Ramos (cell line): ENCODE measurements at regions not wholly inside any gene's neighbourhood (a gene's known extent, or its start where the extent isn't known, plus 50 kb on each side); places are given as distances from the start of the nearest gene placed in this dataset.

Experiments used
- in situ Hi-C: fragments of 300-500 bp; cut with MboI; formaldehyde crosslinking; loops from one replicate; pipeline ENCODE4 v1.14.3; 2022; ENCODE audit warnings: low sequenced_read_pairs; ENCODE audit not compliant: unreplicated experiment

DNA sequence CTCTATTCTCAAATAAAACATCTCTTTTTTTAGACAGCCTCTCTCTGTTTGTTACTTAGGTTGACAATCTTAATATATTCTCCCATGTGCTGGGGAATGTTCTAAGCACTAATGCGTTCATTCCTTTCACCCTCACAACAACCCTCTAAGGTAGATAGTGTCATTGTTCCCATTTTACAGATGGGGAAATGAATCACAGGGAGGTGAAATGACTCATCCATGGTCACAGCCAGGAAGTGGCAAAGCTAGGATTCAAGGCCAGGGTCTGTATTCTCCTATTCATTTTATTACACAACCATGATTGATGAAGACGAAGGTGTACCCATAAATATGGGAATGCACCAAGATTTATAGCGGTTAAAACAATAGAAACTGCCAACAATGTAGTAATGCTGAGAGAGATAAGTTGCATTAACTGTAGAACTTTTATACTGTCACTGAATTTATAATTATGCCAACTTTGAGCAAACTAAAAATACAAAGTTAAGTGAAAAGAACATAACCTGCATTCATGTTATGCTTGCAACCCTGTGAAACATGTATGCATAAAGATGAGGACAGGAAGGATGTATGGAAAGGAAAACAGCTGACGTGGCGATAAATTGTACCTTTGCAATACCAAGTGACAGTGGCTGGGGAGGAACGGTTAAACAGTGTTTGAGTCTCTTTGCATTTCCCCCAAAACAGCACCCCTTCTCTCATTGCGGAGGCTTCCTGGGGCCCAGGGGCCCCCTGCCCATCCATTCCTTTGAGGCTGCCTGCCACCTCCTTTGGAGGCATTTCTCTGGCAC is 257.7 kb upstream of the AGAP1 start:
- in situ Hi-C loops = no loop called here

DNA sequence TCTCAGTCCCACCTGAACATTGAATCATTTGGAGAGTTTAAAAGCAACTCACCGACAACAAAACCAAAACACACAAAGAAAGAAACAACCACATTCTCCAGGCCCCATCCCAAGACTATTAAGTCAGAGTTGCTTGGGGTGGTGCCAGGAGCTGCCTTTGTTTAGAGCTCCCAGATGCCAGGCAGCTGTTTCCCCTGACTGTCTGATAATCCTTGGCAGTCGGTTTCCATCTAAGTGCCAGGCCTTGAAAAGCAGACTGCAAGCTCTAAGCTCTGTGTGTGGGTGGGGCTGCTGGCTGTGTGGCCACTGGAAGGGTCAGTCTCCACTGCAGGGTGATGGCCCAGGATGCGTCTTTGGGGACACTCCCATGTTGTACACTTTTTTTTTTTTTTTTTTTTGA is 255.3 kb upstream of the AGAP1 start:
- in situ Hi-C loops = no loop called here

- in situ Hi-C loops = no loop called here
Measured at GRCh38 chr2:235240574-235240973, 253.3 kb upstream of the AGAP1 start.

DNA sequence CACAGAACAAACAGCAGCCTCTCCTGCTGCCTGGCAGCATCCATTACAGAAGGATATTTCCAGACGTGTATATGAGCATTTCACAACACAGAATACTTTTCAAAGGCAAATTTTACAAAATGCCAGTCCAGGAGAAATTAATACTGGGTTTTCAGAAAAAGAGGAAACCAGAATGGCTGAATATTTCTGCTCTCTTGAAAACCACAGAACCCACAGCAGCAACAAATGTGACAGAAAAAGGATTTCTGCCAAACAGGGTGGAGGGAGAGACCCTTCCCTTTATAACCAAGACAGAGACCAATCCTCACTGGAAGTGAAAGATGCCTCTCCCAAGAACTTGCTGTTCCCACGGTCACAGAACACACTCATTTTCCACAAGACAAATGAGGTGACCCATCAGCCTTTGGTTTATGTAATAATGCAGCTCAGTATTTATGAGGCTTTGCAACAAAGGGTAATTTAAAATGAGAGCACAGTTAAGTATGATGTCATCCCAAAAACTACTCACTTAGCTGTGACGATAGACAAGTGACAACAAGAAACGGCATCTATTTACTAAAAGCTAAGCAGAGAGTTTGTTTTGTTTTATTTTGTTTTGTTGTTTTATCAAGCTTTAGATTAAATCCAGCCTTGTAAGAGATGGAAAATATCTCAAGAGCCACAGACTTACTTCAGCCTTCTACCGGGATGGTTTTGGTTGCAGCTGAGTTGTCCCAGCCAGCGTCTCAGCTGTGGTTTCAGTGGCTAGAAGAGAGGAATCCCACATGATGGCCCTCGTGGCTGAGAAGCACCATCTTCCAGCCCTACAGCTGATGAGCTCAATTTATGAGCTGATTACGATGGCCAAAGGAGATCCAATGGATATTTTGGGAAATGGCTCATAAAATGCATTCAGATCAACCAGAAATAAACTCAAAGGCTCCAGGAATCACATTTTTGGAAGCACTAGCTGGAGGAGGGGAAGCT is 249.3 kb upstream of the AGAP1 start:
- in situ Hi-C loops = no loop called here

- in situ Hi-C loops = no loop called here
Measured at GRCh38 chr2:235247001-235247400, 246.8 kb upstream of the AGAP1 start.

GRCh38 chr2:235255693-235256092 is 238.2 kb upstream of the AGAP1 start:
- in situ Hi-C loops = no loop called here

- in situ Hi-C loops = no loop called here
Measured at GRCh38 chr2:235257590-235257989, 236.3 kb upstream of the AGAP1 start.

DNA sequence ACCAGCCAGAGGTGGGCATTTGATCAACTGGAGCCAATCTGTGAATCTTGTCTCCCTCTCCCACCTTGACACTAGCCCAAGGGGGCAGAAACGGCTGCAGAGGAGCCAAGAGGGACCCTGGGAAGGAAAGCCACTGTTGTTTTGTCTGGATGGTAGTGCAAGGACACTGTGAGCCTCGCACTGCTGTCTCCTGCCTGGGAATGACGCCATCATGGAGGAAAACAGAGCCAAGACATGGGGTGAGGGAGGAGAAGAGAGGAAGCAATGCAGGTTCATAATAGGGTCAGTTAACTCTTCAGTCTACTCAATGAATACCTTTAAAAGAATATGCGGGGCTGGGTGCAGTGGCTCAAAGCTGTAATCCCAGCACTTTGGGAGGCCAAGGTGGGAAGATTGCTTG is 231.1 kb upstream of the AGAP1 start:
- in situ Hi-C loops = no loop called here

GRCh38 chr2:235263205-235264120 is 230.4 kb upstream of the AGAP1 start:
- in situ Hi-C loops = no loop called here

- in situ Hi-C loops = no loop called here
Measured at GRCh38 chr2:235264121-235264493, 229.7 kb upstream of the AGAP1 start.

GRCh38 chr2:235264512-235264911 is 229.3 kb upstream of the AGAP1 start:
- in situ Hi-C loops = no loop called here

DNA sequence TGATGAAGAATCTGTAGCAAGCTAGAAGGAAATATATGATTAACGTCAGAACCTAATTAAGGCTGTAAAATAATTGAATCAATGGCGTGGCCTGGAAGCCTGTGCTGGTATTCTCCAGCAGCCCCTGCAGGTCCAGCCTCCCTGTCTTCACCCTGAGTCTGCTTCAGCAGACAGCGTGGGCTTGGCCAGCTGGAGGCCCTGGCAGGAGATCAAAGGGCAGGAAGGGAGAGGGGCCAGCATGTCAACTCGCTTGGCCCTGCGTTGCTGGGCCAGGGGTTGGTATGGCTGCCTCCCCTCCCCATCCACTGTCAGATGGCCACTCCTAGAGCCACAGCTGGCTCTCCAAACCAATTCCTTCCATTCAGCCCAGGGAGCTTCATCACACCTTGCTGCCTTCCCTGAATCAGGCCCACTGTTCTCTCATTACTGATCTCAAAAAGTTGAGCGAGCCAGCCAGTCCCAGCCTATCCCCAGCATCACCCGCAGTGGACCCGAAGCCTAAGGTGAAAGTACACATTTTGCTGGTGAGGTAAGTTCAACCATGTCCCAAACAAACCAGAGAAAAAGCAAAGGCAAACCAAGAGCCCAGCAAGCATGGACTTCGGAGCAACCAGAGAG is 228.4 kb upstream of the AGAP1 start:
- in situ Hi-C loops = no loop called here

- in situ Hi-C loops = no loop called here
Measured at GRCh38 chr2:235267251-235267650, 226.6 kb upstream of the AGAP1 start.

- in situ Hi-C loops = no loop called here
Measured at GRCh38 chr2:235268535-235268934, 225.3 kb upstream of the AGAP1 start.

- in situ Hi-C loops = no loop called here
Measured at GRCh38 chr2:235270291-235270690, 223.6 kb upstream of the AGAP1 start.

DNA sequence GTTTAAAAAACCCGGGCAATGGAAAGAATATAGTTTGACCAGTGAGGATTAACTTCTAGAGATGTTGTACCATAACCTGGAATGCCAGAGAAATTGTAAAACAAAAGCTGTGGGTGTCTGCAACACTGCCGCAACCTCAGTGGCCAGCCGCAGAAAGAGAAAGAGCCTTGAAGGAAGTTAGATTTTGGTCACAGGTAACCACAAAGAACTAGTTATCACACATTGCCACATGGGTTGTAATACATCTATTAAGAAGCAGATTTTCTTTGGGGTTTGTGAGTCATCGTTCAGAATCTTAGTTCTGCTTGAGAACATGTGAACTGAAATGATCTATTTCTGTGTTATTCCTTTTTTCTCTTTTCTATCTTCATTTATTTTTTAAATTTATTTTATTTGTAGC is 222.9 kb upstream of the AGAP1 start:
- in situ Hi-C loops = no loop called here

GRCh38 chr2:235271936-235272335 is 221.9 kb upstream of the AGAP1 start:
- in situ Hi-C loops = no loop called here

- in situ Hi-C loops = no loop called here
Measured at GRCh38 chr2:235274023-235274422, 219.8 kb upstream of the AGAP1 start.

GRCh38 chr2:235277485-235277884 is 216.4 kb upstream of the AGAP1 start:
- in situ Hi-C loops = no loop called here

GRCh38 chr2:235278771-235279355 is 215.0 kb upstream of the AGAP1 start:
- in situ Hi-C loops = no loop called here
